Head of caudate nucleus (tissue), 42 donors: ENCODE measurements at regions not wholly inside any gene's neighbourhood (a gene's known extent, or its start where the extent isn't known, plus 50 kb on each side); places are given as distances from the start of the nearest gene placed in this dataset.

Experiments used
- DNase-seq, 42 donors: peaks; one replicate each; pipeline versions ENCODE4 v3.0.0 to v3.0.0-alpha.2; 2020 to 2021; ENCODE audit warnings: mixed read lengths in 7 of 42
- intact Hi-C: fragments of 100-400 bp; cut with DNase I; formaldehyde crosslinking; loops from one replicate; pipeline ENCODE4 v1.15.0; 2022

- no peak for DNase-seq
- intact Hi-C loops = no loop called here
These were observed 95.7 kb downstream of the VAPA start for GRCh38 chr18:10009321-10010144.

GRCh38 chr18:10010611-10011015 lies 96.8 kb downstream of the VAPA start:
- intact Hi-C loops = no loop called here
- DNase-seq = peak; percentile 30 to 91 (median 69)

GRCh38 chr18:10011061-10011460 lies 97.2 kb downstream of the VAPA start:
- intact Hi-C loops = no loop called here
- DNase-seq = no peak

- no peak for DNase-seq
- intact Hi-C loops = no loop called here
These were observed 97.9 kb downstream of the VAPA start for GRCh38 chr18:10011751-10012150.

- intact Hi-C loops = no loop called here
- DNase-seq = no peak
These were observed 98.7 kb downstream of the VAPA start for GRCh38 chr18:10012526-10012925.

GRCh38 chr18:10013621-10014543 lies 100.1 kb downstream of the VAPA start:
- intact Hi-C loops = no loop called here

GRCh38 chr18:10015288-10015701 lies 101.5 kb downstream of the VAPA start:
- intact Hi-C loops = no loop called here
- no peak for DNase-seq

More at GRCh38 chr18:10013621-10014543, 100.1 kb downstream of the VAPA start:
- DNase-seq = no peak

GRCh38 chr18:10015941-10016819 lies 102.4 kb downstream of the VAPA start:
- intact Hi-C loops = no loop called here
- DNase-seq = peak in 2 of 42 donors; percentile 15 to 27

GRCh38 chr18:10017043-10017442 lies 103.2 kb downstream of the VAPA start:
- intact Hi-C loops = no loop called here
- DNase-seq = peak in 1 of 42 donors; percentile 12

- DNase-seq = peak in 1 of 42 donors; percentile 27
- intact Hi-C loops = no loop called here
These were observed 104.5 kb downstream of the VAPA start for GRCh38 chr18:10018289-10018688.

GRCh38 chr18:10020171-10020570 lies 106.4 kb downstream of the VAPA start:
- peak in 2 of 42 donors; percentile 1 to 31 for DNase-seq

GRCh38 chr18:10022365-10022764 lies 108.5 kb downstream of the VAPA start:
- intact Hi-C loops = no loop called here
- peak in 2 of 42 donors; percentile 4 to 13 for DNase-seq

More at GRCh38 chr18:10020171-10020570, 106.4 kb downstream of the VAPA start:
- intact Hi-C loops = no loop called here

GRCh38 chr18:10023853-10024570 lies 110.2 kb downstream of the VAPA start:
- DNase-seq = peak in 2 of 42 donors; percentile 10 to 20
- intact Hi-C loops = no loop called here

GRCh38 chr18:10025711-10026670 lies 112.2 kb downstream of the VAPA start:
- intact Hi-C loops = no loop called here
- DNase-seq = no peak

- intact Hi-C loops = no loop called here
These were observed 113.2 kb downstream of the VAPA start for GRCh38 chr18:10027031-10027430.

GRCh38 chr18:10027461-10027860 lies 113.6 kb downstream of the VAPA start:
- no peak for DNase-seq
- intact Hi-C loops = no loop called here

More at GRCh38 chr18:10027031-10027430, 113.2 kb downstream of the VAPA start:
- DNase-seq = peak in 1 of 42 donors; percentile 2

GRCh38 chr18:10029711-10030110 lies 115.9 kb downstream of the VAPA start:
- intact Hi-C loops = no loop called here
- DNase-seq = peak in 1 of 42 donors; percentile 7
